Lung (tissue), 11 donors: ENCODE measurements at regions not wholly inside any gene's neighbourhood (a gene's known extent, or its start where the extent isn't known, plus 50 kb on each side); places are given as distances from the start of the nearest gene placed in this dataset.
A peak's percentile ranks its signal among the peaks of the same experiment; 100 is the strongest.
"Not testable (repeated sequence)": the region's sequence is repeated elsewhere in the genome, so short reads cannot be mapped to it uniquely, and the experiment has no call there.

Experiments
- ATAC-seq: fragments of 200-7000 bp; cut with Tn5 transposase; one replicate; pipeline ENCODE4 v1.9.1; 2020; ENCODE audit warnings: moderate number of reproducible peaks; ENCODE audit not compliant: insufficient read depth, low FRiP score
- DNase-seq, 3 donors: peaks; one replicate each; pipeline ENCODE4 v3.0.0-alpha.2; 2013 to 2017
- H3K27ac ChIP-seq, 2 donors: one replicate each; pipeline ENCODE4 v1.5.1; 2013; ENCODE audit warnings: mild to moderate bottlenecking in 2 of 2, moderate library complexity in 2 of 2, control low read depth in 1 of 2, inconsistent platforms in 1 of 2, low read depth in 1 of 2, low read length in 1 of 2
- H3K27me3 ChIP-seq, 3 donors: one replicate each; pipeline ENCODE4 v1.5.1; 2013; ENCODE audit warnings: low read length in 2 of 3; ENCODE audit not compliant: control insufficient read depth in 3 of 3, insufficient read depth in 3 of 3
- H3K36me3 ChIP-seq, 4 donors: one replicate each; pipeline ENCODE4 v1.5.1; 2013; ENCODE audit warnings: low read length in 4 of 4, mild to moderate bottlenecking in 1 of 4, moderate library complexity in 1 of 4; ENCODE audit not compliant: control insufficient read depth in 4 of 4, insufficient read depth in 4 of 4
- H3K4me1 ChIP-seq, 5 donors: one replicate each; pipeline ENCODE4 v1.5.1; 2013; ENCODE audit warnings: low read length in 5 of 5, mild to moderate bottlenecking in 2 of 5, moderate library complexity in 1 of 5; ENCODE audit not compliant: control insufficient read depth in 5 of 5, insufficient read depth in 5 of 5
- H3K4me3 ChIP-seq: one replicate; pipeline ENCODE4 v1.5.1; 2013; ENCODE audit warnings: mild to moderate bottlenecking, control low read depth, moderate library complexity
- H3K9ac ChIP-seq, 2 donors: one replicate each; pipeline ENCODE4 v1.5.1; 2013; ENCODE audit warnings: low read length in 2 of 2, control low read depth in 1 of 2; ENCODE audit not compliant: insufficient read depth in 1 of 2
- H3K9me3 ChIP-seq, 4 donors: one replicate each; pipeline ENCODE4 v1.5.1; 2013; ENCODE audit warnings: low read length in 3 of 4, mild to moderate bottlenecking in 1 of 4, moderate library complexity in 1 of 4; ENCODE audit not compliant: control insufficient read depth in 4 of 4, insufficient read depth in 3 of 4
- WGBS, 2 donors: extraction: QIAGEN DNeasy Blood & Tissue Kit; methylation state at CpG; one replicate each; pipeline ENCODE4 v1.1.7; 2013; 5-methylcytosine and 5-hydroxymethylcytosine counted together
- TF ChIP-seq, protein P1 (sequence below): IDR thresholded peaks from 2 replicates; pipeline ENCODE4 v1.5.1; 2012; ENCODE audit warnings: mild to moderate bottlenecking; ENCODE audit errors: control extremely low read depth, extremely low read depth
- donor health status: control.
- donor health status: control.
- donor health status: Bipolar disorder and iron deficiency.
- donor health status: healthy.
- donor health status: DM: yes; HTN: yes; CAD: no.

- H3K9me3 ChIP-seq = no peaks in the 10 kb centered on the region
- 45 to 51% methylated on average over 7 of the region's 7 CpGs for WGBS, 2 donors
- no peak overlapping the region for H3K4me3 ChIP-seq
- no peaks in the 10 kb centered on the region for H3K27me3 ChIP-seq
- peak overlapping the region in 1 of 2 donors; percentile 1 for H3K27ac ChIP-seq
- H3K4me1 ChIP-seq = peaks cover 0 to 3% (median 0%) of the 10 kb centered on the region in 5 donors
- ATAC-seq = no peak
- no peak overlapping the region for H3K9ac ChIP-seq
- no peaks in the 10 kb centered on the region for H3K36me3 ChIP-seq
- no peak for DNase-seq
- TF ChIP-seq, protein P1, sequence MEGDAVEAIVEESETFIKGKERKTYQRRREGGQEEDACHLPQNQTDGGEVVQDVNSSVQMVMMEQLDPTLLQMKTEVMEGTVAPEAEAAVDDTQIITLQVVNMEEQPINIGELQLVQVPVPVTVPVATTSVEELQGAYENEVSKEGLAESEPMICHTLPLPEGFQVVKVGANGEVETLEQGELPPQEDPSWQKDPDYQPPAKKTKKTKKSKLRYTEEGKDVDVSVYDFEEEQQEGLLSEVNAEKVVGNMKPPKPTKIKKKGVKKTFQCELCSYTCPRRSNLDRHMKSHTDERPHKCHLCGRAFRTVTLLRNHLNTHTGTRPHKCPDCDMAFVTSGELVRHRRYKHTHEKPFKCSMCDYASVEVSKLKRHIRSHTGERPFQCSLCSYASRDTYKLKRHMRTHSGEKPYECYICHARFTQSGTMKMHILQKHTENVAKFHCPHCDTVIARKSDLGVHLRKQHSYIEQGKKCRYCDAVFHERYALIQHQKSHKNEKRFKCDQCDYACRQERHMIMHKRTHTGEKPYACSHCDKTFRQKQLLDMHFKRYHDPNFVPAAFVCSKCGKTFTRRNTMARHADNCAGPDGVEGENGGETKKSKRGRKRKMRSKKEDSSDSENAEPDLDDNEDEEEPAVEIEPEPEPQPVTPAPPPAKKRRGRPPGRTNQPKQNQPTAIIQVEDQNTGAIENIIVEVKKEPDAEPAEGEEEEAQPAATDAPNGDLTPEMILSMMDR = no peak
Observed at GRCh38 chr6:134539865-134540323, 222.0 kb upstream of the SGK1 start.

DNA sequence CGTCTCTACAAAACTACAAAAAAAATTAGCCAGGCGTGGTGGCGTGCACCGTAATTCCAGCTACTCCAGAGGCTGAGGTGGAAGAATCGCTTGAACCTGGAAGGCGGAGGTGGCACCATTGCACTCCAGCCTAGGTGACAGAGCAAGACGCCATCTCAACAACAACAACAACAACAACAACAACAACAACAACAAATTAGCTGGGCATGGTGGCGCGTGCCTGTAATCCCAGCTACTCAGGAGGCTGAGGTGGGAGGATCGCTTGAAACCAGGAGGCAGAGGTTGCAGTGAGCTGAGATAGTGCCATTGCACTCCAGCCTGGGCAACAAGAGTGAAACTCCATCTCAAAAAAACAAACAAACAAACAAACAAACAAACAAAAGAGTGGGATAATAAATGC is 219.9 kb upstream of the SGK1 start:
- 98 to 99% methylated on average over 10 of the region's 10 CpGs for WGBS, 2 donors
- ATAC-seq = not testable (repeated sequence)

GRCh38 chr6:134537146-134537555 is 219.2 kb upstream of the SGK1 start:
- 90 to 100% methylated on average over 2 of the region's 2 CpGs for WGBS, 2 donors
- Histone ChIP-seq H3K9ac (no peak overlapping the region), H3K9me3 (no peaks in the 10 kb centered on the region), H3K4me3 (no peak overlapping the region), H3K36me3 (no peaks in the 10 kb centered on the region), H3K27ac (no peak overlapping the region), H3K4me1 (peaks cover 0 to 11% (median 0%) of the 10 kb centered on the region in 5 donors), H3K27me3 (no peaks in the 10 kb centered on the region)
- DNase-seq (no peak), ATAC-seq (peak; percentile 27)
- TF ChIP-seq, protein P1 = no peak

More for the DNA sequence above, 219.9 kb upstream of the SGK1 start:
- H3K9ac ChIP-seq, H3K36me3 ChIP-seq, H3K27me3 ChIP-seq, H3K27ac ChIP-seq, H3K4me3 ChIP-seq, H3K4me1 ChIP-seq, DNase-seq, H3K9me3 ChIP-seq: not testable (repeated sequence)

DNA sequence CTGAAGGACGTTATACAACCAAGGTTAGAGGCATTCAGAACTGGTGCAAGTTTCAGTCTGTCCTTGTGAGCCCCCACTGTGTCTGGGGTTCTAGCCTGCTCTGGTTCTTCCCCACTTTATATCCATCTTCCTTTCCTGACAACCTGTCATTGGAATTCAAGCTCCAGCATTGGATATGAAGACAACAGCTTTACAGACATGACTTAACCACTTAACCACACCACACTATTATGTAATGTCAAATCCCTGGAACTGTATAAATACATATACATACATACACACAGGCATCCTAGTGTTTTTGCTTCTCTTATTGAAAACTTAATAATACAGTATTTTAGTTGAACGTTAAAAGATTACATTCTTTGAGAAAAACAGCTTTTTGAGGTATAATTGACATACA is 217.9 kb upstream of the SGK1 start:
- no peak overlapping the region for H3K9ac ChIP-seq
- no peaks in the 10 kb centered on the region for H3K36me3 ChIP-seq
- H3K27me3 ChIP-seq = no peaks in the 10 kb centered on the region
- ATAC-seq (no peak), DNase-seq (no peak)
- 92 to 97% methylated on average over 2 of the region's 2 CpGs for WGBS, 2 donors
- peaks cover 0 to 21% (median 0%) of the 10 kb centered on the region in 5 donors for H3K4me1 ChIP-seq
- H3K4me3 ChIP-seq = no peak overlapping the region
- peak overlapping the region in 1 of 2 donors; percentile 18 for H3K27ac ChIP-seq
- TF ChIP-seq, protein P1 = no peak
- H3K9me3 ChIP-seq = no peaks in the 10 kb centered on the region
